ENCODE measurements at regions not wholly inside any gene's neighbourhood (a gene's known extent, or its start where the extent isn't known, plus 50 kb on each side); places are given as distances from the start of the nearest gene placed in this dataset.
"Not testable (repeated sequence)": the region's sequence is repeated elsewhere in the genome, so short reads cannot be mapped to it uniquely, and the experiment has no call there.

GRCh38 chr15:98530570-98530969 is 117.8 kb upstream of the IGF1R start:
- DNase-seq, result no peak

- no peak for DNase-seq
Observed at GRCh38 chr15:98532063-98532462, 116.3 kb upstream of the IGF1R start.

GRCh38 chr15:98536976-98537375 is 111.4 kb upstream of the IGF1R start:
- DNase-seq, result no peak

- DNase-seq, result no peak
Observed at GRCh38 chr15:98537516-98538060, 110.8 kb upstream of the IGF1R start.

- no peak for DNase-seq
Observed at GRCh38 chr15:98541519-98541918, 106.8 kb upstream of the IGF1R start.

- DNase-seq, result no peak
Observed at GRCh38 chr15:98543237-98543636, 105.1 kb upstream of the IGF1R start.

- no peak for DNase-seq
Observed at GRCh38 chr15:98546329-98546728, 102.0 kb upstream of the IGF1R start.

- DNase-seq, result no peak
Observed at GRCh38 chr15:98547275-98547674, 101.1 kb upstream of the IGF1R start.

- DNase-seq, result no peak
Observed at GRCh38 chr15:98547741-98548138, 100.6 kb upstream of the IGF1R start.

GRCh38 chr15:98548139-98548971 is 100.0 kb upstream of the IGF1R start:
- DNase-seq, result peak; percentile 57

- DNase-seq, result no peak
Observed at GRCh38 chr15:98549003-98549402, 99.3 kb upstream of the IGF1R start.

GRCh38 chr15:98549741-98550140 is 98.6 kb upstream of the IGF1R start:
- no peak for DNase-seq

GRCh38 chr15:98550363-98550762 is 98.0 kb upstream of the IGF1R start:
- not testable (repeated sequence) for DNase-seq

- DNase-seq, result no peak
Observed at GRCh38 chr15:98551936-98552562, 96.3 kb upstream of the IGF1R start.

GRCh38 chr15:98554272-98555172 is 93.8 kb upstream of the IGF1R start:
- no peak for DNase-seq

- DNase-seq, result no peak
Observed at GRCh38 chr15:98555173-98555515, 93.2 kb upstream of the IGF1R start.

GRCh38 chr15:98556321-98556720 is 92.0 kb upstream of the IGF1R start:
- DNase-seq, result no peak

GRCh38 chr15:98560338-98560737 is 88.0 kb upstream of the IGF1R start:
- no peak for DNase-seq

- DNase-seq, result no peak
Observed at GRCh38 chr15:98561169-98561941, 87.0 kb upstream of the IGF1R start.

GRCh38 chr15:98562331-98562937 is 85.9 kb upstream of the IGF1R start:
- no peak for DNase-seq

- no peak for DNase-seq
Observed at GRCh38 chr15:98565566-98565965, 82.8 kb upstream of the IGF1R start.

- DNase-seq, result no peak
Observed at GRCh38 chr15:98567951-98568350, 80.4 kb upstream of the IGF1R start.

Measured in 8988T (cell line).